ENCODE measurements at regions not wholly inside any gene's neighbourhood (a gene's known extent, or its start where the extent isn't known, plus 50 kb on each side); places are given as distances from the start of the nearest gene placed in this dataset.

DNA sequence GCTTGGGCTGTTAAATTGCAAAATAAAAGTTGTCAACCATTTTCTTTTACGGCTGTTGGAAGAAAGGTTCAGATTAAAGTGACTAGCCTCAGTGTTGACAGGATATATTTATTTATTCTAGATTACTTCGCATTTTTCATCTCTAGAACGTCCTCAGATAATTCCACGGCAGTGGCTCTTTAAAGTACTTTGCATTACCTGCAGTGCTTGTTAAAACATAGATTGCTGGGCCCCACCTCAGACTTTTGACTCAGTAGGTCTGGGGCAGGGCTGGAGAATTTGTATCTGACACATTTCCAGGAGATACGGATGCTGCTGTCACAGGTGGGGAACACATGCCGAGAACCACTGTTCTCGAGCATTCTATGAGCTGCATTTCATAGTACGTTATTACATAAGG is 292.7 kb downstream of the EDEM1 start:
- TF ChIP-seq EZH2phosphoT487 (IDR thresholded peaks at IDR 0.05; ENCODE audit: borderline replicate concordance, low read depth, low read length): no peak
- TF ChIP-seq, protein P1, sequence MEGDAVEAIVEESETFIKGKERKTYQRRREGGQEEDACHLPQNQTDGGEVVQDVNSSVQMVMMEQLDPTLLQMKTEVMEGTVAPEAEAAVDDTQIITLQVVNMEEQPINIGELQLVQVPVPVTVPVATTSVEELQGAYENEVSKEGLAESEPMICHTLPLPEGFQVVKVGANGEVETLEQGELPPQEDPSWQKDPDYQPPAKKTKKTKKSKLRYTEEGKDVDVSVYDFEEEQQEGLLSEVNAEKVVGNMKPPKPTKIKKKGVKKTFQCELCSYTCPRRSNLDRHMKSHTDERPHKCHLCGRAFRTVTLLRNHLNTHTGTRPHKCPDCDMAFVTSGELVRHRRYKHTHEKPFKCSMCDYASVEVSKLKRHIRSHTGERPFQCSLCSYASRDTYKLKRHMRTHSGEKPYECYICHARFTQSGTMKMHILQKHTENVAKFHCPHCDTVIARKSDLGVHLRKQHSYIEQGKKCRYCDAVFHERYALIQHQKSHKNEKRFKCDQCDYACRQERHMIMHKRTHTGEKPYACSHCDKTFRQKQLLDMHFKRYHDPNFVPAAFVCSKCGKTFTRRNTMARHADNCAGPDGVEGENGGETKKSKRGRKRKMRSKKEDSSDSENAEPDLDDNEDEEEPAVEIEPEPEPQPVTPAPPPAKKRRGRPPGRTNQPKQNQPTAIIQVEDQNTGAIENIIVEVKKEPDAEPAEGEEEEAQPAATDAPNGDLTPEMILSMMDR (conservative IDR thresholded peaks at IDR 0.05; ENCODE audit: low read length): no peak
- POLR2A ChIA-PET: no interaction called here
- CTCF ChIA-PET (ENCODE audit: unreplicated experiment): no interaction called here
- Histone ChIP-seq H3K27ac (ENCODE audit: low read depth, low read length, poor library complexity, severe bottlenecking) (no peak overlapping the region), H3K79me2 (ENCODE audit: insufficient read depth, low read depth, low read length) (no peaks in the 10 kb centered on the region), H3K9me2 (ENCODE audit: insufficient read depth, low read length) (no peaks in the 10 kb centered on the region), H3K4me3 (ENCODE audit: low read depth, low read length, poor library complexity, severe bottlenecking) (no peak overlapping the region), H3K9me3 (ENCODE audit: low read length) (no peaks in the 10 kb centered on the region), H4K20me1 (ENCODE audit: insufficient read depth, low read length) (no peaks in the 10 kb centered on the region), H3K36me3 (ENCODE audit: insufficient read depth, low read length) (no peaks in the 10 kb centered on the region), H2AFZ (ENCODE audit: low read length) (no peak overlapping the region), H3K4me1 (ENCODE audit: insufficient read depth, low read length, poor library complexity, severe bottlenecking) (no peaks in the 10 kb centered on the region), H3K4me2 (ENCODE audit: low read length) (no peak overlapping the region)
- intact Hi-C loops (cut with micrococcal nuclease; ENCODE audit: unreplicated experiment): no loop called here
- no peak for DNase-seq (ENCODE audit: low spot score)
- no TSS peak for BruUV-seq (replicated peaks)

DNA sequence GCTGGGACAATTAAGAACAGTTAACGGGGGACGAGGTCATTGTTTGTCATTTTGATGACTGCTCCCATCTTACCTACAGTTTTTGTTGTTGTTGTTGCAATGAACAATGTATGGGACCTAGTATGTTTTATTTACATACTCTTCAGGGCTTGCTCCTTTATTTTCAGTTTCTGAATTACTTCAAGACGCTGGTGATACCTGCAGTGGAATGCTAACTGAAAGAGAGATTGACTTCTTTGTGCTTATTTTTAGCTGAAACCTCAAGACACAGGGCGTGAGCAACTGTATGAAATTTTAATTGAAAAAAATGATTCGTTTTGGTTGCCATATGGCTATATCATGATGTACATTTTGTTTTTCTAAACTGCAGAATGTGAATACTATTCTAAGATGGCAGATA is 297.9 kb downstream of the EDEM1 start:
- intact Hi-C loops (cut with micrococcal nuclease; ENCODE audit: unreplicated experiment): no loop called here

DNA sequence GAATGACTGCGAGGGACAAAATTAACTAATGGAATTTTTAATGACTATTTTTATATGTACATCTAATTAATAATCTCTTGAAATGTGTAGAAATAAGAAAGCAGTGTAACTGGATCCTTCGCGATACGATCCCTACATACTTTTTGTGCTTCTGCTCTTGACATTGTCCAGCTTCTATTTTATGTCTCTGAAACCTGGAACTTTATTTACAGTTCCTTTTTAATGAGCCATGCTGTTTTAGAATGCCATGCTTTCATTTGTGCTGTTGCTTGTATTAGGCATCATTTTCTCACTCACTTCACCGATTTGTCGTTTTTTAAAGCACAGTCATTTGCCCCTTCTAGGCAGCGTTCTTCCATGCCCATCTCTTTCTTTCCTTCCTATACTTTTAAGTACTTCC is 301.3 kb downstream of the EDEM1 start:
- H3K4me2 ChIP-seq (ENCODE audit: low read length): no peak overlapping the region
- H3K79me2 ChIP-seq (ENCODE audit: insufficient read depth, low read depth, low read length): no peaks in the 10 kb centered on the region
- no peaks in the 10 kb centered on the region for H3K4me1 ChIP-seq (ENCODE audit: insufficient read depth, low read length, poor library complexity, severe bottlenecking)
- no peak overlapping the region for H3K4me3 ChIP-seq (ENCODE audit: low read depth, low read length, poor library complexity, severe bottlenecking)
- CTCF ChIA-PET (ENCODE audit: unreplicated experiment): no interaction called here
- no peak overlapping the region for H2AFZ ChIP-seq (ENCODE audit: low read length)
- no peak overlapping the region for H3K27ac ChIP-seq (ENCODE audit: low read depth, low read length, poor library complexity, severe bottlenecking)
- no peaks in the 10 kb centered on the region for H3K9me2 ChIP-seq (ENCODE audit: insufficient read depth, low read length)
- DNase-seq (ENCODE audit: low spot score): no peak
- POLR2A ChIA-PET: interaction anchor here (1.7 kb wide), 1 partner anchor 13 kb away, joined by 4 read pairs; no protein-coding TSS in a partner anchor
- intact Hi-C loops (cut with micrococcal nuclease; ENCODE audit: unreplicated experiment): no loop called here
- TF ChIP-seq, protein P1 (conservative IDR thresholded peaks at IDR 0.05; ENCODE audit: low read length): no peak
- TF ChIP-seq EZH2phosphoT487 (IDR thresholded peaks at IDR 0.05; ENCODE audit: borderline replicate concordance, low read depth, low read length): no peak
- no peaks in the 10 kb centered on the region for H3K9me3 ChIP-seq (ENCODE audit: low read length)
- no peaks in the 10 kb centered on the region for H4K20me1 ChIP-seq (ENCODE audit: insufficient read depth, low read length)
- no peaks in the 10 kb centered on the region for H3K36me3 ChIP-seq (ENCODE audit: insufficient read depth, low read length)
- no TSS peak for BruUV-seq (replicated peaks)

More for the DNA sequence above, 297.9 kb downstream of the EDEM1 start:
- TF ChIP-seq EZH2phosphoT487 (IDR thresholded peaks at IDR 0.05; ENCODE audit: borderline replicate concordance, low read depth, low read length): no peak
- TF ChIP-seq, protein P1 (conservative IDR thresholded peaks at IDR 0.05; ENCODE audit: low read length): no peak
- Histone ChIP-seq H3K79me2 (ENCODE audit: insufficient read depth, low read depth, low read length) (no peaks in the 10 kb centered on the region), H4K20me1 (ENCODE audit: insufficient read depth, low read length) (no peaks in the 10 kb centered on the region), H3K9me3 (ENCODE audit: low read length) (no peaks in the 10 kb centered on the region), H2AFZ (ENCODE audit: low read length) (no peak overlapping the region), H3K4me3 (ENCODE audit: low read depth, low read length, poor library complexity, severe bottlenecking) (no peak overlapping the region), H3K4me1 (ENCODE audit: insufficient read depth, low read length, poor library complexity, severe bottlenecking) (no peaks in the 10 kb centered on the region), H3K9me2 (ENCODE audit: insufficient read depth, low read length) (no peaks in the 10 kb centered on the region), H3K36me3 (ENCODE audit: insufficient read depth, low read length) (no peaks in the 10 kb centered on the region), H3K27ac (ENCODE audit: low read depth, low read length, poor library complexity, severe bottlenecking) (no peak overlapping the region), H3K4me2 (ENCODE audit: low read length) (no peak overlapping the region)
- ChIA-PET POLR2A (interaction anchor here (1.0 kb wide), 1 partner anchor 31 kb away, joined by 3 read pairs; no protein-coding TSS in a partner anchor), CTCF (ENCODE audit: unreplicated experiment) (no interaction called here)
- BruUV-seq (replicated peaks): no TSS peak
- no peak for DNase-seq (ENCODE audit: low spot score)

Data from OCI-LY7 (cell line).